ENCODE measurements at regions not wholly inside any gene's neighbourhood (a gene's known extent, or its start where the extent isn't known, plus 50 kb on each side); places are given as distances from the start of the nearest gene placed in this dataset.

- no peak for TF ChIP-seq POLR2A (IDR thresholded peaks at IDR 0.05)
- TF ChIP-seq CTCF (IDR thresholded peaks at IDR 0.05 in 8 of 11, conservative IDR thresholded peaks at IDR 0.05 in 3 of 11): no peak
- no peak for TF ChIP-seq POLR2AphosphoS5 (IDR thresholded peaks at IDR 0.05)
These were observed 125.3 kb upstream of the CLNK start for GRCh38 chr4:10809905-10810304.
